SHP77 treated with DMSO at 0.1 percent for 48 hours (cell line): ENCODE measurements at regions not wholly inside any gene's neighbourhood (a gene's known extent, or its start where the extent isn't known, plus 50 kb on each side); places are given as distances from the start of the nearest gene placed in this dataset.
"Not testable (repeated sequence)": the region's sequence is repeated elsewhere in the genome, so short reads cannot be mapped to it uniquely, and the experiment has no call there.

Experiments
- DNase-seq: peaks from one replicate; lab custom pipeline; 2025; lab: John Stamatoyannopoulos, UW

- no peak for DNase-seq
These were observed 80.1 kb upstream of the SRD5A2 start for GRCh38 chr2:31660812-31661335.

- no peak for DNase-seq
These were observed 79.4 kb upstream of the SRD5A2 start for GRCh38 chr2:31660165-31660564.

DNA sequence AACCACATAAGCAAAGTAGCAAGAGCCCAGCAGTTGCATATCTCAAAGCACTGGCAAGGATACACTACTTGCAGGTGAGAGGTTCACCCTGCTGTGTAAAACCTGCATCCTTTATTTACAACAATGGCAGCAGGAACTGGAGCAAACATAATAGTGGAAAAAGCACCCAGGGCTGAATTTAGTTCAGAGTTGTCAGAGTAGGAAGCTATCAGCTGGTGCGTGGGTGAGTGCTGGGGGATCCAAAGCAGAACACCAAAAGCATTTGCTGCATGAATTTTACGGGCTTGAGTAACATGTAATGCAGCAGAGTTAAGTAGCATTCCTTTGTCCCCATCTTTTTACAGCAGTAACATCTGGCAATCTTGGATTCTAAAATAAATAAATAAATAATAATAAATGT lies 73.5 kb upstream of the SRD5A2 start:
- DNase-seq: no peak

DNA sequence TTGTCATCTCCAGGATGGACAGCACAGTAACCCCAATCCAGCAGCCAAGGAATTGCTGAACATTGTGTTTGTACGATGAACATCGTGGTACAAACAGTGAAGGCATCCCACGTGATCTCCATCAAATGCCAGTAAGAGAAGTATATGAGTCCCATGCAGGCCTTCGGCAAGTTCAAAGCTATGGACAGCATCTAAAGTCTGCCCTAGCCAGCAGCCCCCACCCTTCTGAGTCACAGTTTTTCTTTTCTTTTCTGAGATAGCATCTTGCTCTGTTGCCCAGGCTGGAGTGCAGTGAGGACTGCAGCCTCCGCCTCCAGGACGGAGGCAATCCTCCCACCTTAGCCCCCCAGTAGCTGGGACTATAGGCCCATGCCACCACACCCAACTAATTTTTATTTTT lies 71.0 kb upstream of the SRD5A2 start:
- no peak for DNase-seq

GRCh38 chr2:31651267-31651666 lies 70.5 kb upstream of the SRD5A2 start:
- no peak for DNase-seq

DNA sequence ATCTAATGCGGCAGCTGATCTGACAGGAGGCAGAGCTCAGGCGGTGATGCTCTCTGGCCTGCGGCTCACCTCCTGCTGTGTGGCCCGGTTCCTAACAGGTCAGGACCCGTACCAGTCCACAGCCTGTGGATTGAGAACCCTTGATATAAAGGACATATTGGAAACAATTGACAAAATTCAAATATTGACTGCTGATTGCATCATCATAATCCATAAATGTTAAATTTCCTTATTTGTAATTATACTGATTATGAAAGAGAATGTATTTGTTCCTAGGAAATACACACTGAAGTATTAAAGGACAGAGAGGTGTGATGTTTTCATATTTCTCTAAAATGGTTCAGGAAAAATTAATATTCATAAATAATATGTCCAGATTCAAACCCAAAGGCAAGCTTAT lies 63.8 kb upstream of the SRD5A2 start:
- no peak for DNase-seq

- DNase-seq: no peak
These were observed 62.0 kb upstream of the SRD5A2 start for GRCh38 chr2:31642707-31643106.

GRCh38 chr2:31632201-31632600 lies 51.5 kb upstream of the SRD5A2 start:
- not testable (repeated sequence) for DNase-seq
